Mammary epithelial cell (primary cell): ENCODE measurements at regions not wholly inside any gene's neighbourhood (a gene's known extent, or its start where the extent isn't known, plus 50 kb on each side); places are given as distances from the start of the nearest gene placed in this dataset.

Experiments used
- EZH2 ChIP-seq: IDR thresholded peaks from 2 replicates; pipeline ENCODE4 v1.6.1; 2012; ENCODE audit warnings: low read length, inconsistent platforms, borderline replicate concordance
- TF ChIP-seq, protein P1 (sequence below), 2 donors: IDR thresholded peaks in 1 of 2; conservative IDR thresholded peaks in 1 of 2; 2 replicates each; pipeline ENCODE4 v1.5.1; 2011 to 2012; ENCODE audit warnings: inconsistent platforms in 2 of 2, low read length in 2 of 2, mild to moderate bottlenecking in 2 of 2, control low read depth in 1 of 2, low read depth in 1 of 2; ENCODE audit not compliant: insufficient read depth in 1 of 2; ENCODE audit errors: extremely low read depth in 1 of 2

DNA sequence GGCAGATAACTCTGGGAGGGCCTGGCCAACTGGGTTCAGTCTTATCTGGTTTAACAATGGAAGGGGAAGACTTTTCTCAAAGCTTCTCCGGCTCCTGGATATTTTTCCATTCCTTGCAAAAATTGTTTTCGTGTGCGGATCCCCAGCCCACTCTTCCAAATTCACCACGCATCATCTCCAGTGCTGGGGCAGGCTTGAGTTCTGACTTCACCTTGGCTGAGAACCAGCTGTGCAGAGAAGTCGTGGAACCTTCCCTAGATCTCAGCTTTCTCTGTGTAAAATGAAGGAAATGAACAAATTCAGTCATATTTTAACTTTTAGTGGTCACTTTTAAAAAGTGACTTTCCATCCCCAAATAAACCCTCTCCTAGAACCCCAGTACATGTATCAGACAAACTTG, 297.0 kb downstream of the TCF7L2 start:
- TF ChIP-seq, protein P1, sequence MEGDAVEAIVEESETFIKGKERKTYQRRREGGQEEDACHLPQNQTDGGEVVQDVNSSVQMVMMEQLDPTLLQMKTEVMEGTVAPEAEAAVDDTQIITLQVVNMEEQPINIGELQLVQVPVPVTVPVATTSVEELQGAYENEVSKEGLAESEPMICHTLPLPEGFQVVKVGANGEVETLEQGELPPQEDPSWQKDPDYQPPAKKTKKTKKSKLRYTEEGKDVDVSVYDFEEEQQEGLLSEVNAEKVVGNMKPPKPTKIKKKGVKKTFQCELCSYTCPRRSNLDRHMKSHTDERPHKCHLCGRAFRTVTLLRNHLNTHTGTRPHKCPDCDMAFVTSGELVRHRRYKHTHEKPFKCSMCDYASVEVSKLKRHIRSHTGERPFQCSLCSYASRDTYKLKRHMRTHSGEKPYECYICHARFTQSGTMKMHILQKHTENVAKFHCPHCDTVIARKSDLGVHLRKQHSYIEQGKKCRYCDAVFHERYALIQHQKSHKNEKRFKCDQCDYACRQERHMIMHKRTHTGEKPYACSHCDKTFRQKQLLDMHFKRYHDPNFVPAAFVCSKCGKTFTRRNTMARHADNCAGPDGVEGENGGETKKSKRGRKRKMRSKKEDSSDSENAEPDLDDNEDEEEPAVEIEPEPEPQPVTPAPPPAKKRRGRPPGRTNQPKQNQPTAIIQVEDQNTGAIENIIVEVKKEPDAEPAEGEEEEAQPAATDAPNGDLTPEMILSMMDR (conservative IDR thresholded peaks at IDR 0.05 in 1 of 2, IDR thresholded peaks at IDR 0.05 in 1 of 2; ENCODE audit: extremely low read depth in 1 of 2, insufficient read depth in 1 of 2, low read depth in 1 of 2, low read length in 2 of 2), result no peak
- no peak for TF ChIP-seq EZH2
